GM23338 (cell line): ENCODE measurements at regions not wholly inside any gene's neighbourhood (a gene's known extent, or its start where the extent isn't known, plus 50 kb on each side); places are given as distances from the start of the nearest gene placed in this dataset.

Experiments
- CREB1 ChIP-seq: fragments of 250-450 bp; sonication (Bioruptor Pico); IDR thresholded peaks from 2 replicates; pipeline ENCODE4 v1.5.0; 2020; ENCODE audit warnings: low read depth, mild to moderate bottlenecking, moderate library complexity
- EZH2 ChIP-seq: fragments of 200-600 bp; sonication (generic); IDR thresholded peaks from one replicate; pipeline ENCODE4 v1.8.0; 2017; ENCODE audit warnings: antibody characterized with exemption, mild to moderate bottlenecking, low read depth; ENCODE audit not compliant: unreplicated experiment
- EZH2phosphoT487 ChIP-seq: fragments of 200-600 bp; sonication (generic); IDR thresholded peaks from one replicate; pipeline ENCODE4 v1.8.1; 2018; ENCODE audit warnings: antibody characterized with exemption; ENCODE audit not compliant: unreplicated experiment
- POLR2AphosphoS5 ChIP-seq: IDR thresholded peaks from 2 replicates; pipeline ENCODE4 v1.6.1; 2016; ENCODE audit warnings: antibody characterized with exemption, low read depth
- STAT1 ChIP-seq: IDR thresholded peaks from one replicate; pipeline ENCODE4 v1.6.1; 2016; ENCODE audit warnings: antibody characterized with exemption; ENCODE audit not compliant: unreplicated experiment
- TF ChIP-seq, protein P1 (sequence below), 2 experiments: fragments of 200-600 bp in 1 of 2; sonication (generic) in 1 of 2; conservative IDR thresholded peaks; 2 replicates each; pipeline versions ENCODE4 v1.5.1 to v1.6.1; 2016 to 2017; ENCODE audit warnings: antibody characterized with exemption in 2 of 2, low read depth in 2 of 2, mild to moderate bottlenecking in 2 of 2, moderate library complexity in 1 of 2
- TF ChIP-seq, protein P2 (sequence below): IDR thresholded peaks from one replicate; pipeline ENCODE4 v1.6.1; 2018; ENCODE audit warnings: antibody characterized with exemption; ENCODE audit not compliant: unreplicated experiment

DNA sequence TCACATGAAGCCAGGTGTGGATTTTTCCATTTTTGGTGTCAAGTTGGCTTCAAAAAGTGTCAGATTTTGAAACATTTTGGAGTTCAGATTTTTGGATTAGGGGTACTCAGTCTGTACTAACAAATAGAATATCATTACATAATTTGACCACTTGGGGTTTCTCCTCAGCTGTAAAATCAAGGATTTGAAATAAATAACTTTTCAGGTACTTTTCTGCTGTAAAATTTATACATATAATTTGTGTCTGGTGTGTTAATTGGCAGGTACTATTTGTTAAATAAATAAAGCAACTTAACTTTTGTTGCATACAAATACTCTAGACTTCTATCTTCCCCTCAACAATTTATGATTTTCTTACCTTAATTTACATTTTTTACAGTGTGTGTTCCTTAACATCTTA, 234.1 kb upstream of the PRICKLE1 start:
- TF ChIP-seq EZH2 = no peak
- TF ChIP-seq, protein P1, sequence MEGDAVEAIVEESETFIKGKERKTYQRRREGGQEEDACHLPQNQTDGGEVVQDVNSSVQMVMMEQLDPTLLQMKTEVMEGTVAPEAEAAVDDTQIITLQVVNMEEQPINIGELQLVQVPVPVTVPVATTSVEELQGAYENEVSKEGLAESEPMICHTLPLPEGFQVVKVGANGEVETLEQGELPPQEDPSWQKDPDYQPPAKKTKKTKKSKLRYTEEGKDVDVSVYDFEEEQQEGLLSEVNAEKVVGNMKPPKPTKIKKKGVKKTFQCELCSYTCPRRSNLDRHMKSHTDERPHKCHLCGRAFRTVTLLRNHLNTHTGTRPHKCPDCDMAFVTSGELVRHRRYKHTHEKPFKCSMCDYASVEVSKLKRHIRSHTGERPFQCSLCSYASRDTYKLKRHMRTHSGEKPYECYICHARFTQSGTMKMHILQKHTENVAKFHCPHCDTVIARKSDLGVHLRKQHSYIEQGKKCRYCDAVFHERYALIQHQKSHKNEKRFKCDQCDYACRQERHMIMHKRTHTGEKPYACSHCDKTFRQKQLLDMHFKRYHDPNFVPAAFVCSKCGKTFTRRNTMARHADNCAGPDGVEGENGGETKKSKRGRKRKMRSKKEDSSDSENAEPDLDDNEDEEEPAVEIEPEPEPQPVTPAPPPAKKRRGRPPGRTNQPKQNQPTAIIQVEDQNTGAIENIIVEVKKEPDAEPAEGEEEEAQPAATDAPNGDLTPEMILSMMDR (conservative IDR thresholded peaks at IDR 0.05; ENCODE audit: low read depth in 2 of 2) = no peak
- no peak for TF ChIP-seq STAT1
- TF ChIP-seq EZH2phosphoT487 = no peak
- TF ChIP-seq POLR2AphosphoS5 = no peak
- no peak for TF ChIP-seq CREB1 (CRISPR knock-in tag)
- TF ChIP-seq, protein P2, sequence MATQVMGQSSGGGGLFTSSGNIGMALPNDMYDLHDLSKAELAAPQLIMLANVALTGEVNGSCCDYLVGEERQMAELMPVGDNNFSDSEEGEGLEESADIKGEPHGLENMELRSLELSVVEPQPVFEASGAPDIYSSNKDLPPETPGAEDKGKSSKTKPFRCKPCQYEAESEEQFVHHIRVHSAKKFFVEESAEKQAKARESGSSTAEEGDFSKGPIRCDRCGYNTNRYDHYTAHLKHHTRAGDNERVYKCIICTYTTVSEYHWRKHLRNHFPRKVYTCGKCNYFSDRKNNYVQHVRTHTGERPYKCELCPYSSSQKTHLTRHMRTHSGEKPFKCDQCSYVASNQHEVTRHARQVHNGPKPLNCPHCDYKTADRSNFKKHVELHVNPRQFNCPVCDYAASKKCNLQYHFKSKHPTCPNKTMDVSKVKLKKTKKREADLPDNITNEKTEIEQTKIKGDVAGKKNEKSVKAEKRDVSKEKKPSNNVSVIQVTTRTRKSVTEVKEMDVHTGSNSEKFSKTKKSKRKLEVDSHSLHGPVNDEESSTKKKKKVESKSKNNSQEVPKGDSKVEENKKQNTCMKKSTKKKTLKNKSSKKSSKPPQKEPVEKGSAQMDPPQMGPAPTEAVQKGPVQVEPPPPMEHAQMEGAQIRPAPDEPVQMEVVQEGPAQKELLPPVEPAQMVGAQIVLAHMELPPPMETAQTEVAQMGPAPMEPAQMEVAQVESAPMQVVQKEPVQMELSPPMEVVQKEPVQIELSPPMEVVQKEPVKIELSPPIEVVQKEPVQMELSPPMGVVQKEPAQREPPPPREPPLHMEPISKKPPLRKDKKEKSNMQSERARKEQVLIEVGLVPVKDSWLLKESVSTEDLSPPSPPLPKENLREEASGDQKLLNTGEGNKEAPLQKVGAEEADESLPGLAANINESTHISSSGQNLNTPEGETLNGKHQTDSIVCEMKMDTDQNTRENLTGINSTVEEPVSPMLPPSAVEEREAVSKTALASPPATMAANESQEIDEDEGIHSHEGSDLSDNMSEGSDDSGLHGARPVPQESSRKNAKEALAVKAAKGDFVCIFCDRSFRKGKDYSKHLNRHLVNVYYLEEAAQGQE = no peak
